CD14-positive monocyte (primary cell): ENCODE measurements at regions not wholly inside any gene's neighbourhood (a gene's known extent, or its start where the extent isn't known, plus 50 kb on each side); places are given as distances from the start of the nearest gene placed in this dataset.
"Not testable (repeated sequence)": the region's sequence is repeated elsewhere in the genome, so short reads cannot be mapped to it uniquely, and the experiment has no call there.

Experiments used
- DNase-seq, 3 donors: peaks; one replicate each; pipeline ENCODE4 v3.0.0-alpha.2; 2011 to 2022
- H2AFZ ChIP-seq: 2 replicates; pipeline ENCODE4 v1.6.0; 2012; ENCODE audit warnings: mild to moderate bottlenecking, low read depth, low read length, inconsistent platforms; ENCODE audit not compliant: insufficient read depth, poor library complexity, severe bottlenecking
- H3K27ac ChIP-seq, 2 donors: 1 replicate in 1 of 2; 2 replicates in 1 of 2; pipeline ENCODE4 v1.5.1; 2012 to 2013; ENCODE audit warnings: low read length in 2 of 2, control low read depth in 1 of 2, inconsistent platforms in 1 of 2, low read depth in 1 of 2, mild to moderate bottlenecking in 1 of 2
- H3K27me3 ChIP-seq, 2 donors: one replicate each; pipeline versions ENCODE4 v1.6.0 to v1.6.1; 2011 to 2013; ENCODE audit warnings: low read length in 2 of 2; ENCODE audit not compliant: control insufficient read depth in 2 of 2, insufficient read depth in 2 of 2
- H3K36me3 ChIP-seq, 2 donors: replicated peaks in 1 of 2; 1 replicate in 1 of 2; 2 replicates in 1 of 2; pipeline versions ENCODE4 v1.5.1 to v1.6.1; 2012 to 2013; ENCODE audit warnings: low read length in 2 of 2, control low read depth in 1 of 2, inconsistent platforms in 1 of 2, mild to moderate bottlenecking in 1 of 2; ENCODE audit not compliant: insufficient read depth in 2 of 2, control insufficient read depth in 1 of 2
- H3K4me1 ChIP-seq, 2 donors: 1 replicate in 1 of 2; 2 replicates in 1 of 2; pipeline versions ENCODE4 v1.5.1 to v1.6.1; 2012 to 2013; ENCODE audit warnings: low read length in 2 of 2, control low read depth in 1 of 2, inconsistent platforms in 1 of 2, mild to moderate bottlenecking in 1 of 2, moderate library complexity in 1 of 2; ENCODE audit not compliant: insufficient read depth in 2 of 2, control insufficient read depth in 1 of 2
- H3K4me2 ChIP-seq: replicated peaks from 2 replicates; pipeline ENCODE3; 2012; ENCODE audit warnings: low read length, moderate library complexity, mild to moderate bottlenecking; ENCODE audit not compliant: poor library complexity, severe bottlenecking; ENCODE audit errors: extremely low read depth
- H3K4me3 ChIP-seq, 3 experiments: fragments of 200-600 bp in 1 of 3; sonication (generic) in 1 of 3; replicated peaks in 1 of 3; 1 replicate in 2 of 3; 2 replicates in 1 of 3; pipeline ENCODE4 v1.5.1; 2011 to 2013; ENCODE audit warnings: low read length in 3 of 3, mild to moderate bottlenecking in 3 of 3, control low read depth in 2 of 3, low read depth in 2 of 3, inconsistent platforms in 1 of 3, moderate library complexity in 1 of 3
- H3K79me2 ChIP-seq: 2 replicates; pipeline ENCODE4 v1.6.0; 2012; ENCODE audit warnings: mild to moderate bottlenecking, control low read depth, inconsistent platforms, low read length, moderate library complexity; ENCODE audit not compliant: insufficient read depth
- H3K9ac ChIP-seq: 2 replicates; pipeline ENCODE4 v1.6.0; 2017; ENCODE audit warnings: low read length, mild to moderate bottlenecking; ENCODE audit not compliant: insufficient read depth, poor library complexity, severe bottlenecking
- H3K9me3 ChIP-seq, 2 donors: replicated peaks in 1 of 2; 1 replicate in 1 of 2; 2 replicates in 1 of 2; pipeline versions ENCODE4 v1.5.1 to v1.6.1; 2012 to 2013; ENCODE audit warnings: low read length in 2 of 2, control low read depth in 1 of 2; ENCODE audit not compliant: control insufficient read depth in 1 of 2, insufficient read depth in 1 of 2
- H4K20me1 ChIP-seq: 2 replicates; pipeline ENCODE4 v1.6.0; 2012; ENCODE audit warnings: mild to moderate bottlenecking, low read length, control low read depth, moderate library complexity; ENCODE audit not compliant: insufficient read depth
- H3K27ac Mint-ChIP-seq, 7 donors: one replicate each; pipeline ENCODE4 v1.8.0; 2020; ENCODE audit warnings: mild to moderate bottlenecking in 7 of 7, mixed read lengths in 7 of 7, moderate library complexity in 6 of 7, inconsistent platforms in 2 of 7
- H3K27me3 Mint-ChIP-seq, 3 donors: one replicate each; pipeline ENCODE4 v1.8.0; 2021 to 2022; ENCODE audit warnings: low read depth in 3 of 3, mild to moderate bottlenecking in 3 of 3, mixed read lengths in 3 of 3, moderate library complexity in 3 of 3, inconsistent platforms in 1 of 3
- H3K36me3 Mint-ChIP-seq, 2 donors: one replicate each; pipeline ENCODE4 v1.8.0; 2020; ENCODE audit warnings: mixed read lengths in 2 of 2, inconsistent platforms in 1 of 2, mild to moderate bottlenecking in 1 of 2
- H3K4me1 Mint-ChIP-seq: one replicate; pipeline ENCODE4 v1.8.0; 2020; ENCODE audit warnings: mild to moderate bottlenecking, mixed read lengths
- H3K4me3 Mint-ChIP-seq, 2 donors: one replicate each; pipeline ENCODE4 v1.8.0; 2020; ENCODE audit warnings: mild to moderate bottlenecking in 2 of 2, mixed read lengths in 2 of 2, moderate library complexity in 1 of 2
- H3K9me3 Mint-ChIP-seq, 7 donors: one replicate each; pipeline ENCODE4 v1.8.0; 2020 to 2022; ENCODE audit warnings: mixed read lengths in 7 of 7, mild to moderate bottlenecking in 6 of 7, moderate library complexity in 6 of 7, inconsistent platforms in 2 of 7
- WGBS: methylation state at CpG from one replicate; pipeline ENCODE4 v1.1.5; 2013; ENCODE audit warnings: missing lambda C conversion rate; ENCODE audit not compliant: insufficient coverage; 5-methylcytosine and 5-hydroxymethylcytosine counted together
- intact Hi-C, 2 donors: fragments of 100-400 bp; cut with micrococcal nuclease; formaldehyde crosslinking; loops; one replicate each; pipeline versions ENCODE4 v1.15.0 to v1.15.1; 2023

- H2AFZ ChIP-seq, H4K20me1 ChIP-seq, H3K27ac Mint-ChIP-seq, H3K27me3 ChIP-seq, H3K4me3 Mint-ChIP-seq, H3K9me3 ChIP-seq, H3K27ac ChIP-seq, H3K9me3 Mint-ChIP-seq, intact Hi-C loops, H3K4me2 ChIP-seq, H3K79me2 ChIP-seq, DNase-seq, H3K27me3 Mint-ChIP-seq, H3K36me3 Mint-ChIP-seq, H3K36me3 ChIP-seq, H3K4me1 ChIP-seq, H3K9ac ChIP-seq, H3K4me3 ChIP-seq, H3K4me1 Mint-ChIP-seq: not testable (repeated sequence)
These were observed 76.7 kb upstream of the POMZP3 start for GRCh38 chr7:76703815-76704214.

- H3K27ac Mint-ChIP-seq, H3K27me3 ChIP-seq, H4K20me1 ChIP-seq, H3K9me3 Mint-ChIP-seq, H3K27me3 Mint-ChIP-seq, DNase-seq, H3K4me1 ChIP-seq, intact Hi-C loops, H3K9me3 ChIP-seq, H3K4me3 ChIP-seq, H2AFZ ChIP-seq, H3K4me3 Mint-ChIP-seq, H3K4me2 ChIP-seq, H3K36me3 Mint-ChIP-seq, H3K4me1 Mint-ChIP-seq, H3K9ac ChIP-seq, H3K27ac ChIP-seq, H3K36me3 ChIP-seq, H3K79me2 ChIP-seq: not testable (repeated sequence)
- WGBS, result no CpG with 5 or more reads among the region's 3 CpGs
These were observed 59.2 kb upstream of the POMZP3 start for GRCh38 chr7:76686277-76686676.

DNA sequence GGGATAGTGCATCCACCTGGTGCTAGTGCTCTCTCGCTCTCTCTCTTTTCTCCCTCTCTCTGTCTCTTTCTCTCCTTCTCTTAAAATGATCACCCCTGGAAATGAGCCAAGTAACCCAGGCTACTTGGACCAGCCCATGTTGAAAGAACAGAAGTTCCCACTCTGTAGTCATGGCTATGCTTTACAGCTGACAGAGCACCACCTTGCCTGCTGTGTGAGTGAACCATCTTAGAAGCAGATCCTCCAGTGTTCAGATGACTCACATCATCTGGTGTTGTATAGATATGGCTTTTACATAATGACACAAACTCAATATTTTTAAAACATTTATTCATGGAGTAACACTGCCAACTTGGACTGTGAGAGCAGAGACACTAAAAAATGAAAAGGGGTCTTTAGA, 57.7 kb upstream of the POMZP3 start:
- not testable (repeated sequence) for H3K4me1 Mint-ChIP-seq
- no CpG with 5 or more reads among the region's 1 CpG for WGBS

DNA sequence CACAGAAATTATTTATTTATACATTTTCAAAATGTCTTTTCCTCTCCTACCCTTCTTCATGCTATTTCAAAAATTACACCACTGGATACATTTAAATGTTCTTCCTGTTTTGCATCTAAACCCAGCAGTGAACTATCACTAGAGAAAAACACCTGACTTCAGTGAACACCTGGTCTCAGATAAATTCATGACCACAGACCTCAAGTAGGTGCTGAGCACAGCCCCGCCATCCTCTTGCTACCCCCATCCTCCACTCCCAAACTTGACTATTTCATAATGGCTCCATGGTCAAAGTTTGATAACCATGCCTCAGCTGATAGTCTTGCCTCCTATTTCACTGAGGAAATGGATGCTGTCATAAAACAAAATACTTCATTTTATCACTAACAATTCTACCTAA, 56.6 kb upstream of the POMZP3 start:
- H4K20me1 ChIP-seq, H2AFZ ChIP-seq, H3K79me2 ChIP-seq, intact Hi-C loops, H3K4me1 ChIP-seq, DNase-seq, H3K36me3 ChIP-seq, H3K4me3 Mint-ChIP-seq, H3K4me3 ChIP-seq, H3K27me3 ChIP-seq, H3K27me3 Mint-ChIP-seq, H3K9ac ChIP-seq, H3K9me3 Mint-ChIP-seq, H3K36me3 Mint-ChIP-seq, H3K9me3 ChIP-seq, H3K27ac Mint-ChIP-seq, H3K4me2 ChIP-seq, H3K27ac ChIP-seq, H3K4me1 Mint-ChIP-seq: not testable (repeated sequence)
- 88% methylated on average over 1 of the region's 1 CpG for WGBS

More for the DNA sequence above, 57.7 kb upstream of the POMZP3 start:
- H3K36me3 Mint-ChIP-seq, H3K27me3 ChIP-seq, H3K9ac ChIP-seq, H3K27ac ChIP-seq, H3K4me1 ChIP-seq, H3K4me2 ChIP-seq, H2AFZ ChIP-seq, H3K9me3 Mint-ChIP-seq, H3K4me3 ChIP-seq, H3K36me3 ChIP-seq, H3K79me2 ChIP-seq, H3K9me3 ChIP-seq, H4K20me1 ChIP-seq, intact Hi-C loops, H3K27ac Mint-ChIP-seq, H3K27me3 Mint-ChIP-seq, H3K4me3 Mint-ChIP-seq: not testable (repeated sequence)
- DNase-seq, result peak in 1 of 3 donors; percentile 21

DNA sequence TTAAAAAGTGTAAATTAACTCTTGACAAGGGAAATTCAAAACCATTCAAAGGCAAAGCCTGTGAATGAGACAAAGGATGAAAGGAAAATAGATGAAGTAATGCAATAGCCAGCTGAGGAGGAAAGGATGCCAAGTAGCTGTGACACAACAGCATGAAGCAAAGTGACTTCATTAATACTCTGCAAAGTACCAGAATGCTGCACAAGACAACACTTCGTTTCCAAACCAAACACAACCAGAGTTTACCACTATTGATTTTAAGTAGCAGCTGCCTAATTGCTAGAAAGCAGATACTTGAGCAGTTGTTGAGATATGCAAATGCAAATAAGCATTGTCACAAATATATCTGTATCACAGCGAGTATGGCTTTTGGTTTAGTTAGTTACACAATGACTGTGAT, 54.7 kb upstream of the POMZP3 start:
- H3K36me3 Mint-ChIP-seq, H3K9me3 Mint-ChIP-seq, H2AFZ ChIP-seq, H3K27ac ChIP-seq, H3K27me3 Mint-ChIP-seq, DNase-seq, H3K36me3 ChIP-seq, H3K4me3 ChIP-seq, H3K27ac Mint-ChIP-seq, H3K79me2 ChIP-seq, intact Hi-C loops, H3K9ac ChIP-seq, H3K27me3 ChIP-seq, H3K4me2 ChIP-seq, H3K9me3 ChIP-seq, H3K4me3 Mint-ChIP-seq, H4K20me1 ChIP-seq: not testable (repeated sequence)
- WGBS, result no CpG with 5 or more reads among the region's 2 CpGs
- peaks cover 12% of the 10 kb centered on the region for H3K4me1 Mint-ChIP-seq
- peaks cover 8 to 12% of the 10 kb centered on the region in 2 donors for H3K4me1 ChIP-seq
